ENCODE measurements at regions not wholly inside any gene's neighbourhood (a gene's known extent, or its start where the extent isn't known, plus 50 kb on each side); places are given as distances from the start of the nearest gene placed in this dataset.
A peak's percentile ranks its signal among the peaks of the same experiment; 100 is the strongest.

- H3K36me3 Mint-ChIP-seq (ENCODE audit: low read depth), result peaks cover 22% of the 10 kb centered on the region
- no peak overlapping the region for H3K4me3 Mint-ChIP-seq
- peaks cover 52% of the 10 kb centered on the region for H3K9me3 Mint-ChIP-seq
- H3K27me3 Mint-ChIP-seq (ENCODE audit: low read depth), result no peaks in the 10 kb centered on the region
- no peak overlapping the region for H3K27ac Mint-ChIP-seq
- peaks cover 5% of the 10 kb centered on the region for H3K4me1 Mint-ChIP-seq
- no peak for TF ChIP-seq CTCF (IDR thresholded peaks at IDR 0.05; ENCODE audit: unreplicated experiment in 3 of 3)
Observed at GRCh38 chr2:167454036-167454435, 565.8 kb downstream of the XIRP2 start.

GRCh38 chr2:167451496-167452289, 563.4 kb downstream of the XIRP2 start:
- Mint-ChIP-seq H3K4me3 (no peak overlapping the region), H3K27me3 (ENCODE audit: low read depth) (no peaks in the 10 kb centered on the region)

GRCh38 chr2:167450364-167450763, 562.1 kb downstream of the XIRP2 start:
- H3K27me3 Mint-ChIP-seq (ENCODE audit: low read depth), result no peaks in the 10 kb centered on the region
- peaks cover 5% of the 10 kb centered on the region for H3K4me1 Mint-ChIP-seq
- no peak overlapping the region for H3K4me3 Mint-ChIP-seq
- peaks cover 39% of the 10 kb centered on the region for H3K36me3 Mint-ChIP-seq (ENCODE audit: low read depth)
- TF ChIP-seq CTCF (IDR thresholded peaks at IDR 0.05; ENCODE audit: unreplicated experiment in 3 of 3), result no peak
- no peak overlapping the region for H3K27ac Mint-ChIP-seq
- H3K9me3 Mint-ChIP-seq, result peaks cover 65% of the 10 kb centered on the region

More at GRCh38 chr2:167451496-167452289, 563.4 kb downstream of the XIRP2 start:
- Mint-ChIP-seq H3K4me1 (peaks cover 5% of the 10 kb centered on the region), H3K36me3 (ENCODE audit: low read depth) (peaks cover 34% of the 10 kb centered on the region), H3K9me3 (peaks cover 54% of the 10 kb centered on the region), H3K27ac (peak overlapping the region in 1 of 3 experiments; percentile 10)
- no peak for TF ChIP-seq CTCF (IDR thresholded peaks at IDR 0.05; ENCODE audit: unreplicated experiment in 3 of 3)

GRCh38 chr2:167440382-167440781, 552.1 kb downstream of the XIRP2 start:
- Mint-ChIP-seq H3K4me1 (no peaks in the 10 kb centered on the region), H3K27me3 (ENCODE audit: low read depth) (no peaks in the 10 kb centered on the region), H3K4me3 (no peak overlapping the region), H3K27ac (no peak overlapping the region), H3K36me3 (ENCODE audit: low read depth) (no peaks in the 10 kb centered on the region), H3K9me3 (peaks cover 16% of the 10 kb centered on the region)
- TF ChIP-seq CTCF (IDR thresholded peaks at IDR 0.05; ENCODE audit: unreplicated experiment in 3 of 3), result no peak

GRCh38 chr2:167438206-167438605, 549.9 kb downstream of the XIRP2 start:
- no peaks in the 10 kb centered on the region for H3K4me1 Mint-ChIP-seq
- no peak overlapping the region for H3K4me3 Mint-ChIP-seq
- H3K9me3 Mint-ChIP-seq, result no peaks in the 10 kb centered on the region
- no peak for TF ChIP-seq CTCF (IDR thresholded peaks at IDR 0.05; ENCODE audit: unreplicated experiment in 3 of 3)
- no peaks in the 10 kb centered on the region for H3K36me3 Mint-ChIP-seq (ENCODE audit: low read depth)
- H3K27ac Mint-ChIP-seq, result no peak overlapping the region
- H3K27me3 Mint-ChIP-seq (ENCODE audit: low read depth), result no peaks in the 10 kb centered on the region

GRCh38 chr2:167431949-167432348, 543.7 kb downstream of the XIRP2 start:
- H3K27me3 Mint-ChIP-seq (ENCODE audit: low read depth), result no peaks in the 10 kb centered on the region
- no peak overlapping the region for H3K4me3 Mint-ChIP-seq
- TF ChIP-seq CTCF (IDR thresholded peaks at IDR 0.05; ENCODE audit: unreplicated experiment in 3 of 3), result no peak
- no peak overlapping the region for H3K27ac Mint-ChIP-seq
- no peaks in the 10 kb centered on the region for H3K36me3 Mint-ChIP-seq (ENCODE audit: low read depth)
- no peaks in the 10 kb centered on the region for H3K9me3 Mint-ChIP-seq
- H3K4me1 Mint-ChIP-seq, result no peaks in the 10 kb centered on the region
